ENCODE measurements at regions not wholly inside any gene's neighbourhood (a gene's known extent, or its start where the extent isn't known, plus 50 kb on each side); places are given as distances from the start of the nearest gene placed in this dataset.

GRCh38 chr4:1516261-1516660, 110.0 kb upstream of the NKX1-1 start:
- Histone ChIP-seq H3K27me3 (peaks cover 31% of the 10 kb centered on the region), H2AFZ (replicated peaks) (no peak overlapping the region), H4K20me1 (ENCODE audit: low read depth) (no peaks in the 10 kb centered on the region), H3K79me2 (ENCODE audit: low read depth) (no peaks in the 10 kb centered on the region), H3K27ac (no peak overlapping the region), H3K4me2 (no peak overlapping the region), H3K9ac (no peak overlapping the region), H3F3A (ENCODE audit: low read depth) (peaks cover under 1% of the 10 kb centered on the region), H3K36me3 (no peaks in the 10 kb centered on the region), H3K4me1 (no peaks in the 10 kb centered on the region), H3K4me3 (no peak overlapping the region), H3K9me3 (ENCODE audit: low read depth) (no peaks in the 10 kb centered on the region)
- peaks cover 8% of the 10 kb centered on the region for H3K4me1 Mint-ChIP-seq
- H3K36me3 Mint-ChIP-seq = no peaks in the 10 kb centered on the region
- TF ChIP-seq EZH2 (IDR thresholded peaks at IDR 0.05) = no peak
- no peak for TF ChIP-seq EZH2phosphoT487 (IDR thresholded peaks at IDR 0.05)
- TF ChIP-seq CTCF (IDR thresholded peaks at IDR 0.05) = no peak
- no peak overlapping the region for H3K4me3 Mint-ChIP-seq
- H3K27me3 Mint-ChIP-seq (ENCODE audit: insufficient read depth, low read depth) = peaks cover 14% of the 10 kb centered on the region
- peaks cover 2% of the 10 kb centered on the region for H3K9me3 Mint-ChIP-seq
- DNase-seq (ENCODE audit: low spot score) = no peak
- H3K27ac Mint-ChIP-seq = no peak overlapping the region

GRCh38 chr4:1515763-1516162, 109.5 kb upstream of the NKX1-1 start:
- H3K27me3 Mint-ChIP-seq (ENCODE audit: insufficient read depth, low read depth) = peaks cover 12% of the 10 kb centered on the region
- no peaks in the 10 kb centered on the region for H3K9me3 ChIP-seq (ENCODE audit: low read depth)
- no peaks in the 10 kb centered on the region for H3K79me2 ChIP-seq (ENCODE audit: low read depth)
- no peaks in the 10 kb centered on the region for H3F3A ChIP-seq (ENCODE audit: low read depth)
- H3K4me3 ChIP-seq = no peak overlapping the region
- H3K4me3 Mint-ChIP-seq = no peak overlapping the region
- no peaks in the 10 kb centered on the region for H3K36me3 ChIP-seq
- DNase-seq (ENCODE audit: low spot score) = no peak
- no peaks in the 10 kb centered on the region for H4K20me1 ChIP-seq (ENCODE audit: low read depth)
- H3K9me3 Mint-ChIP-seq = peaks cover 2% of the 10 kb centered on the region
- H3K4me1 ChIP-seq = no peaks in the 10 kb centered on the region
- no peak overlapping the region for H3K9ac ChIP-seq
- H3K27ac ChIP-seq = no peak overlapping the region
- H3K36me3 Mint-ChIP-seq = no peaks in the 10 kb centered on the region
- no peak overlapping the region for H3K27ac Mint-ChIP-seq
- no peak overlapping the region for H2AFZ ChIP-seq (replicated peaks)
- peaks cover 29% of the 10 kb centered on the region for H3K27me3 ChIP-seq
- peaks cover 6% of the 10 kb centered on the region for H3K4me1 Mint-ChIP-seq
- TF ChIP-seq EZH2phosphoT487 (IDR thresholded peaks at IDR 0.05) (no peak), EZH2 (IDR thresholded peaks at IDR 0.05) (no peak), CTCF (IDR thresholded peaks at IDR 0.05) (no peak)
- H3K4me2 ChIP-seq = no peak overlapping the region

GRCh38 chr4:1515156-1515555, 108.9 kb upstream of the NKX1-1 start:
- peaks cover 25% of the 10 kb centered on the region for H3K27me3 ChIP-seq
- no peak overlapping the region for H3K4me2 ChIP-seq
- no peak overlapping the region for H3K4me3 ChIP-seq
- peaks cover 6% of the 10 kb centered on the region for H3K4me1 Mint-ChIP-seq
- no peak overlapping the region for H2AFZ ChIP-seq (replicated peaks)
- H3K27ac Mint-ChIP-seq = no peak overlapping the region
- no peaks in the 10 kb centered on the region for H3K9me3 ChIP-seq (ENCODE audit: low read depth)
- H3K9ac ChIP-seq = no peak overlapping the region
- H3K36me3 Mint-ChIP-seq = no peaks in the 10 kb centered on the region
- no peaks in the 10 kb centered on the region for H3K4me1 ChIP-seq
- no peaks in the 10 kb centered on the region for H3K79me2 ChIP-seq (ENCODE audit: low read depth)
- H4K20me1 ChIP-seq (ENCODE audit: low read depth) = no peaks in the 10 kb centered on the region
- H3K27me3 Mint-ChIP-seq (ENCODE audit: insufficient read depth, low read depth) = peaks cover 12% of the 10 kb centered on the region
- no peaks in the 10 kb centered on the region for H3F3A ChIP-seq (ENCODE audit: low read depth)
- H3K9me3 Mint-ChIP-seq = peaks cover 2% of the 10 kb centered on the region
- no peak overlapping the region for H3K4me3 Mint-ChIP-seq
- H3K27ac ChIP-seq = no peak overlapping the region
- TF ChIP-seq EZH2phosphoT487 (IDR thresholded peaks at IDR 0.05) = no peak
- TF ChIP-seq EZH2 (IDR thresholded peaks at IDR 0.05) = no peak
- TF ChIP-seq CTCF (IDR thresholded peaks at IDR 0.05) = no peak
- DNase-seq (ENCODE audit: low spot score) = no peak
- no peaks in the 10 kb centered on the region for H3K36me3 ChIP-seq

Data from neural progenitor cell (in vitro differentiated cells).